Thyroid gland (tissue), 4 donors: ENCODE measurements at regions not wholly inside any gene's neighbourhood (a gene's known extent, or its start where the extent isn't known, plus 50 kb on each side); places are given as distances from the start of the nearest gene placed in this dataset.

Experiments used
- CTCF ChIP-seq, 6 experiments: fragments of 200-600 bp in 3 of 6; fragments of 450-650 bp in 3 of 6; sonication (generic) in 3 of 6; IDR thresholded peaks; one replicate each; pipeline ENCODE4 v1.5.1; 2016 to 2019; ENCODE audit warnings: antibody characterized with exemption in 6 of 6, mild to moderate bottlenecking in 2 of 6, inconsistent platforms in 1 of 6, moderate library complexity in 1 of 6
- POLR2A ChIP-seq, 2 donors: fragments of 450-650 bp; IDR thresholded peaks; one replicate each; pipeline ENCODE4 v1.6.1; 2017; ENCODE audit warnings: antibody characterized with exemption in 2 of 2, mild to moderate bottlenecking in 2 of 2, moderate library complexity in 1 of 2

- TF ChIP-seq CTCF (IDR thresholded peaks at IDR 0.05) = no peak
- TF ChIP-seq POLR2A (IDR thresholded peaks at IDR 0.05) = no peak
Observed at GRCh38 chr1:115229016-115229415, 109.0 kb downstream of the NGF start.
